ENCODE measurements at regions not wholly inside any gene's neighbourhood (a gene's known extent, or its start where the extent isn't known, plus 50 kb on each side); places are given as distances from the start of the nearest gene placed in this dataset.

GRCh38 chr21:35437941-35438340, 388.8 kb upstream of the RUNX1 start:
- no peak for TF ChIP-seq POLR2A (IDR thresholded peaks at IDR 0.05; ENCODE audit: extremely low read depth, insufficient read length)
- TF ChIP-seq, protein P1, sequence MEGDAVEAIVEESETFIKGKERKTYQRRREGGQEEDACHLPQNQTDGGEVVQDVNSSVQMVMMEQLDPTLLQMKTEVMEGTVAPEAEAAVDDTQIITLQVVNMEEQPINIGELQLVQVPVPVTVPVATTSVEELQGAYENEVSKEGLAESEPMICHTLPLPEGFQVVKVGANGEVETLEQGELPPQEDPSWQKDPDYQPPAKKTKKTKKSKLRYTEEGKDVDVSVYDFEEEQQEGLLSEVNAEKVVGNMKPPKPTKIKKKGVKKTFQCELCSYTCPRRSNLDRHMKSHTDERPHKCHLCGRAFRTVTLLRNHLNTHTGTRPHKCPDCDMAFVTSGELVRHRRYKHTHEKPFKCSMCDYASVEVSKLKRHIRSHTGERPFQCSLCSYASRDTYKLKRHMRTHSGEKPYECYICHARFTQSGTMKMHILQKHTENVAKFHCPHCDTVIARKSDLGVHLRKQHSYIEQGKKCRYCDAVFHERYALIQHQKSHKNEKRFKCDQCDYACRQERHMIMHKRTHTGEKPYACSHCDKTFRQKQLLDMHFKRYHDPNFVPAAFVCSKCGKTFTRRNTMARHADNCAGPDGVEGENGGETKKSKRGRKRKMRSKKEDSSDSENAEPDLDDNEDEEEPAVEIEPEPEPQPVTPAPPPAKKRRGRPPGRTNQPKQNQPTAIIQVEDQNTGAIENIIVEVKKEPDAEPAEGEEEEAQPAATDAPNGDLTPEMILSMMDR (IDR thresholded peaks at IDR 0.05; ENCODE audit: low read depth, low read length): no peak
